ENCODE measurements at regions not wholly inside any gene's neighbourhood (a gene's known extent, or its start where the extent isn't known, plus 50 kb on each side); places are given as distances from the start of the nearest gene placed in this dataset.

DNA sequence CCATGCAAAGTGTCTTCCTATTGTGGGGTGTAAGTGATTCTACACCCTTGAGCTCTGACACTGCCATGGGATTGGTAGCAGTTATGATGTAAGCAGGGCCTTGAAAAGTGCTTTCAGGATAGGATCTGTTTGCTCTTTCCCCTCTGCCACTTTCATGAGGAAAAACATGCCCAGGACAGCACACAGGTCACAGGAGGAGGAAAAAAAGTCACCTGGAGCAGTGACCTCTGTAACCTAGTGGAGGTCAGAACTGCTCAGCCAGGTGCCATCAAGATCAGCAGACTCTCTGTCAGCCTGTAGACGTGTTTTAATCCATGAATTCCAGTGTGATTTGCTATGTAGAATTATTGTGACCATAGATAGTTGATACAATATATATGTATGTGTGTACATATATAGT, 92.7 kb upstream of the BMP2 start:
- no peak for DNase-seq (ENCODE audit: low read depth)
- TF ChIP-seq, protein P1, sequence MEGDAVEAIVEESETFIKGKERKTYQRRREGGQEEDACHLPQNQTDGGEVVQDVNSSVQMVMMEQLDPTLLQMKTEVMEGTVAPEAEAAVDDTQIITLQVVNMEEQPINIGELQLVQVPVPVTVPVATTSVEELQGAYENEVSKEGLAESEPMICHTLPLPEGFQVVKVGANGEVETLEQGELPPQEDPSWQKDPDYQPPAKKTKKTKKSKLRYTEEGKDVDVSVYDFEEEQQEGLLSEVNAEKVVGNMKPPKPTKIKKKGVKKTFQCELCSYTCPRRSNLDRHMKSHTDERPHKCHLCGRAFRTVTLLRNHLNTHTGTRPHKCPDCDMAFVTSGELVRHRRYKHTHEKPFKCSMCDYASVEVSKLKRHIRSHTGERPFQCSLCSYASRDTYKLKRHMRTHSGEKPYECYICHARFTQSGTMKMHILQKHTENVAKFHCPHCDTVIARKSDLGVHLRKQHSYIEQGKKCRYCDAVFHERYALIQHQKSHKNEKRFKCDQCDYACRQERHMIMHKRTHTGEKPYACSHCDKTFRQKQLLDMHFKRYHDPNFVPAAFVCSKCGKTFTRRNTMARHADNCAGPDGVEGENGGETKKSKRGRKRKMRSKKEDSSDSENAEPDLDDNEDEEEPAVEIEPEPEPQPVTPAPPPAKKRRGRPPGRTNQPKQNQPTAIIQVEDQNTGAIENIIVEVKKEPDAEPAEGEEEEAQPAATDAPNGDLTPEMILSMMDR (IDR thresholded peaks at IDR 0.05; ENCODE audit: control insufficient read depth, insufficient read depth, low read depth, low read length, missing control alignments) = no peak
- H3K4me3 ChIP-seq (ENCODE audit: control insufficient read depth, low read depth, low read length) = no peak overlapping the region

DNA sequence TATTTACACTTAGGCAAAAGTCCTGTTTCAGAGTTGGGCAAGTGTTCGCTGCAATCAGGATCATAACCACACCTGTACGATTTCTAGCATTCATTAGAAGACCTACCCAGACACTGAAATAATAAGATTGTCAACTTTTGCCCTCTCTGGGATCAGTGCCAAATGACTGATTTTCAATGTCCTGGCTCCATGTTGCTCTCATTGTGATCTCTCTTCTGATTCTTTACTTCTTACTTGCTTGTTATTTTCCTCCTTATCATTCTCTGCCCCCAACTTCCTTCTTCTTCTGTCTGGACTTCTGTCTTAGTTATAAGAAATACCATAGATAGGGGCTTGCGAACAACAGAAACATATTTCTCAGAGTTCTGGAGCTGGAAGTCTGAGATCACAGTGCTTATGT, 94.4 kb upstream of the BMP2 start:
- TF ChIP-seq, protein P1 (IDR thresholded peaks at IDR 0.05; ENCODE audit: control insufficient read depth, insufficient read depth, low read depth, low read length, missing control alignments) = no peak
- DNase-seq (ENCODE audit: low read depth) = no peak

DNA sequence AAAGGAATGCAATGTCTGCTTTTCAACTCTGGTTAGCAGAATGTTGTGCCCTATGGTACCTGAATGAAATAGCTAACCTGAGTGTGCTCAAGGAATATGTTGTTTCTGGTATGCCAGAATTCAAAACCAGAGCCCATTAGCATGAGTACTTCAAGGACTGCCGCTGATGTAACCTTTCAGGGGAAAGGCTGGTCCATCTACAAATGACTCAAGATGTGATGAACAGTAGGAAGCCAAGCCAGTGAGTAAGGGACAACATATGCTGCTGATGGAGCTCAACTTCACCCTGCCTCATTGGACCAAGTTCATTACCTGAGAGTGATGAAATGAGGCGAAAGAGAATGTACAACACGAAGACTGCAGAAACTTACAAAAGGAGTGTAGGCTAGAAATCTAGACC, 95.7 kb upstream of the BMP2 start:
- no peak overlapping the region for H3K4me3 ChIP-seq (ENCODE audit: control insufficient read depth, low read depth, low read length)
- DNase-seq (ENCODE audit: low read depth) = no peak
- TF ChIP-seq, protein P1 (IDR thresholded peaks at IDR 0.05; ENCODE audit: control insufficient read depth, insufficient read depth, low read depth, low read length, missing control alignments) = no peak

More for the DNA sequence above, 94.4 kb upstream of the BMP2 start:
- no peak overlapping the region for H3K4me3 ChIP-seq (ENCODE audit: control insufficient read depth, low read depth, low read length)

DNA sequence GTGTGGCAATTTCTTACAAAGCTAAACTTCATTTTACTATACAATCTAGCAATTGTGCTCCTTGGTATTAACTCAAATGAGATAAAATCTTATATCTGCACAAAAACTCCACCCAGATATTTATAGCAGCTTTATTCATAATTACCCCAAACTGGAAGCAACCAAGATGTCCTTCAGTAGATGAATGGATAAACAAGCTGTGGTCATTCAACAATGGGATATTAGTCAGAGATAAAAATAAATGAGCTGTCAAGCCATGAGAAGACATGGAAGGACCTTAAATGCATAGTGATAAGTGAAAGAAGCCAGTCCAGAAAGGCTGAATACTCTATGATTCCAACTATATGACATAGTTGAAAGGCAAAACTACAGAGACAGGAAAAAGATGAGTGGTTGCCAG, 98.9 kb upstream of the BMP2 start:
- DNase-seq (ENCODE audit: low read depth) = no peak
- TF ChIP-seq, protein P1 (IDR thresholded peaks at IDR 0.05; ENCODE audit: control insufficient read depth, insufficient read depth, low read depth, low read length, missing control alignments) = no peak

DNA sequence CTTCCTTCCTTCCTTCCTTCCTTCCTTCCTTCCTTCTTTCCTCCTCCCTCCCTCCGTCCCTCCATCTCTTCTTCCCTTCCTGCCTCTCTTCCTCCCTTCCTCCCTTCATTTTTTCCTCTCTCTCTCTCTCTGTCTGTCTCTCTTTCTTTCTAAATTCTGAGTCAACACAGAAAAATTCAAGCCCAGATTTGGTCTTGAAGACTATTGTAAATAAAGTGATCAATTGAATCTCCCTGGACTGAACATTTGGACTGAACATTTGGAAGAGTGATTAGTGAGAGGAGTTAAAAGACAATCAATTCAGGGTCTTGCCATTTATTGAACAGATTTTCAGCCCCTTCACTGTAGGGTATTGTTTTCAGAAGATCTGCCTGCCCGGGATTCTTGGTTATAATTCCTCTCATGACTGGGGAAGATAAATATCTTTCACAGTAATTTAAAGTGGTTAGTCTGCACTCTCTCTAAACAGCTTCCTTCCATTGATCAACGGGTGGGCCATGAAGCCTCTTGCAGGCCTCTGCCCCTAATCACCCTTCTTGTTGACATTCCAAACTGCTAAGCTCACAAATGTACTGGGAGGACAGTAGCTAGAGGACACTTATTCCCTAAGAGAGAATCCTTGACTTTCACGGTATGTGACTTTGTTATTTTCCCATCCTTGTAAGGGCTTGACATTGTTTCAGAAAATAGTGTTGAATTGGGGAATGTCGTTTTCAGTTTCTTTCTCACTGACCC, 101.7 kb upstream of the BMP2 start:
- DNase-seq (ENCODE audit: low read depth) = no peak
- no peak overlapping the region for H3K4me3 ChIP-seq (ENCODE audit: control insufficient read depth, low read depth, low read length)
- TF ChIP-seq, protein P1 (IDR thresholded peaks at IDR 0.05; ENCODE audit: control insufficient read depth, insufficient read depth, low read depth, low read length, missing control alignments) = no peak

More for the DNA sequence above, 98.9 kb upstream of the BMP2 start:
- H3K4me3 ChIP-seq (ENCODE audit: control insufficient read depth, low read depth, low read length) = no peak overlapping the region

DNA sequence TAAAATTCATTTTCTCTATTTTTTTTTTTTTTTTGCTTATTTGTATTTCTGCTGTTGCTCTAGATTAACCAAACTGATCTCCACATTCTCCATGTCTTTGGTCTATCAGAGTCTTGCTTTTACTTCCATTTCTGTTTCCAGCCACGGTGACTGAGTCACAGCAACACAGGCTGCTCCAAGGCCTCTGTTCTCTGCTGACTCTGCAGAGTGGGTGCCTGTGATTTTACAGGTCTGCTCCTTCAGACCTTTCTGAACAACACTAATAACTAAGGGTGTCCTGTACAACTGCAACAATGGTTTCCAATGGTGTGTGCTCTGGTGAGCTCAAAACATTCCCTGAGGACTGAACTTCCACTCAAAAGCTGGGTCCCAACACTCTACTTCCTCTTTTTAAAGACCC, 102.3 kb upstream of the BMP2 start:
- no peak overlapping the region for H3K4me3 ChIP-seq (ENCODE audit: control insufficient read depth, low read depth, low read length)
- TF ChIP-seq, protein P1 (IDR thresholded peaks at IDR 0.05; ENCODE audit: control insufficient read depth, insufficient read depth, low read depth, low read length, missing control alignments) = no peak
- no peak for DNase-seq (ENCODE audit: low read depth)

Data from AG09309 (cell line).